ENCODE measurements at regions not wholly inside any gene's neighbourhood (a gene's known extent, or its start where the extent isn't known, plus 50 kb on each side); places are given as distances from the start of the nearest gene placed in this dataset.

DNA sequence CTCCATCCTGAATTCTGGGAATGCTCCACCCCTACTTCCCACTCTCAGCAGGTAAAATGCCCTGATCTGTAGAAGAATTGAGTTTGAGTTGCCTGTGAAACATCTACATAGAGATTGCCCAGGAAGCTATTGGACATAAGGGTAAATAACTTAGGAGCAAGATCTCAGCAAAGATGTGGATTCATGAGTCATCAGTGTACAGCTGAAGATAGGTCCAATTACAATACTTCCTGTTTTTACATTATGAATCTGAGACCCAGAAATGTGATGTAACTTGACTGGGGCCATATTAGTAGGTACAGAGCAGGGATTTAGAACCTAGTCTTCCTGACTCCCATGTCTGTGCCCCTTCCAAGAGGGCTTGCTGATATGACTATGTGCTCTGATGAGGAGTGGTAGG lies 79.4 kb upstream of the FNDC3A start (continued):
- TF ChIP-seq ZNF639 (CRISPR knock-in tag; conservative IDR thresholded peaks at IDR 0.05) (no peak), EZH2 (conservative IDR thresholded peaks at IDR 0.05; ENCODE audit: low read depth, low read length) (no peak), ZFP1 (CRISPR knock-in tag; IDR thresholded peaks at IDR 0.05) (no peak), ZBTB7A (CRISPR knock-in tag; IDR thresholded peaks at IDR 0.05) (no peak), SMARCE1 (IDR thresholded peaks at IDR 0.05; ENCODE audit: borderline replicate concordance) (no peak), ZBTB26 (CRISPR knock-in tag; IDR thresholded peaks at IDR 0.05; ENCODE audit: borderline replicate concordance) (no peak), BCL6 (CRISPR knock-in tag; IDR thresholded peaks at IDR 0.05) (no peak)
- TF ChIP-seq, protein P1, sequence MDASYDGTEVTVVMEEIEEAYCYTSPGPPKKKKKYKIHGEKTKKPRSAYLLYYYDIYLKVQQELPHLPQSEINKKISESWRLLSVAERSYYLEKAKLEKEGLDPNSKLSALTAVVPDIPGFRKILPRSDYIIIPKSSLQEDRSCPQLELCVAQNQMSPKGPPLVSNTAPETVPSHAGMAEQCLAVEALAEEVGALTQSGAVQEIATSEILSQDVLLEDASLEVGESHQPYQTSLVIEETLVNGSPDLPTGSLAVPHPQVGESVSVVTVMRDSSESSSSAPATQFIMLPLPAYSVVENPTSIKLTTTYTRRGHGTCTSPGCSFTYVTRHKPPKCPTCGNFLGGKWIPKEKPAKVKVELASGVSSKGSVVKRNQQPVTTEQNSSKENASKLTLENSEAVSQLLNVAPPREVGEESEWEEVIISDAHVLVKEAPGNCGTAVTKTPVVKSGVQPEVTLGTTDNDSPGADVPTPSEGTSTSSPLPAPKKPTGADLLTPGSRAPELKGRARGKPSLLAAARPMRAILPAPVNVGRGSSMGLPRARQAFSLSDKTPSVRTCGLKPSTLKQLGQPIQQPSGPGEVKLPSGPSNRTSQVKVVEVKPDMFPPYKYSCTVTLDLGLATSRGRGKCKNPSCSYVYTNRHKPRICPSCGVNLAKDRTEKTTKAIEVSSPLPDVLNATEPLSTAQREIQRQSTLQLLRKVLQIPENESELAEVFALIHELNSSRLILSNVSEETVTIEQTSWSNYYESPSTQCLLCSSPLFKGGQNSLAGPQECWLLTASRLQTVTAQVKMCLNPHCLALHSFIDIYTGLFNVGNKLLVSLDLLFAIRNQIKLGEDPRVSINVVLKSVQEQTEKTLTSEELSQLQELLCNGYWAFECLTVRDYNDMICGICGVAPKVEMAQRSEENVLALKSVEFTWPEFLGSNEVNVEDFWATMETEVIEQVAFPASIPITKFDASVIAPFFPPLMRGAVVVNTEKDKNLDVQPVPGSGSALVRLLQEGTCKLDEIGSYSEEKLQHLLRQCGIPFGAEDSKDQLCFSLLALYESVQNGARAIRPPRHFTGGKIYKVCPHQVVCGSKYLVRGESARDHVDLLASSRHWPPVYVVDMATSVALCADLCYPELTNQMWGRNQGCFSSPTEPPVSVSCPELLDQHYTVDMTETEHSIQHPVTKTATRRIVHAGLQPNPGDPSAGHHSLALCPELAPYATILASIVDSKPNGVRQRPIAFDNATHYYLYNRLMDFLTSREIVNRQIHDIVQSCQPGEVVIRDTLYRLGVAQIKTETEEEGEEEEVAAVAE (CRISPR knock-in tag; IDR thresholded peaks at IDR 0.05; ENCODE audit: borderline replicate concordance): no peak

Measured in HepG2 (cell line).